H1 (cell line): ENCODE measurements at regions not wholly inside any gene's neighbourhood (a gene's known extent, or its start where the extent isn't known, plus 50 kb on each side); places are given as distances from the start of the nearest gene placed in this dataset.

Experiments
- CTCF ChIA-PET: fragments of 300-600 bp; sonication (Branson Sonifier 250); formaldehyde crosslinking; loops from one replicate; lab custom pipeline; 2021; ENCODE audit not compliant: partially characterized antibody; lab: Charles Lee
- POLR2A ChIA-PET: fragments of 300-600 bp; sonication (Branson Sonifier 250); formaldehyde crosslinking; loops from one replicate; lab custom pipeline; 2021; ENCODE audit warnings: inconsistent platforms; ENCODE audit not compliant: partially characterized antibody; lab: Charles Lee
- DNase-seq, 2 experiments: peaks; one replicate each; pipeline versions ENCODE4 v3.0.0 to v3.0.0-alpha.2; 2010 to 2022; ENCODE audit warnings: low spot score in 2 of 2, low read depth in 1 of 2, mixed read lengths in 1 of 2
- FAIRE-seq: peaks from 2 replicates; lab custom pipeline; 2011; peaks lifted over from hg19 to GRCh38; lab: Jason Lieb, UNC
- H2AFZ ChIP-seq: 2 replicates; pipeline ENCODE4 v1.8.1; 2012; ENCODE audit warnings: low read length, inconsistent platforms
- H2AK5ac ChIP-seq: 2 replicates; pipeline ENCODE4 v1.6.1; 2013; ENCODE audit warnings: low read depth, low read length
- H2BK120ac ChIP-seq: replicated peaks from 2 replicates; pipeline ENCODE3; 2013; ENCODE audit warnings: low read depth, low read length, inconsistent platforms
- H2BK12ac ChIP-seq: 2 replicates; pipeline ENCODE4 v1.6.1; 2013; ENCODE audit warnings: low read depth, low read length
- H2BK15ac ChIP-seq: 2 replicates; pipeline ENCODE4 v1.6.1; 2013; ENCODE audit warnings: low read length
- H2BK20ac ChIP-seq: 2 replicates; pipeline ENCODE4 v1.6.1; 2013; ENCODE audit warnings: low read length
- H2BK5ac ChIP-seq: 2 replicates; pipeline ENCODE4 v1.6.1; 2013; ENCODE audit warnings: low read depth, low read length
- H3K14ac ChIP-seq: 2 replicates; pipeline ENCODE4 v1.6.1; 2013; ENCODE audit warnings: inconsistent platforms; ENCODE audit not compliant: insufficient read length
- H3K18ac ChIP-seq: 2 replicates; pipeline ENCODE4 v1.6.1; 2013; ENCODE audit warnings: low read length; ENCODE audit errors: extremely low read depth
- H3K23ac ChIP-seq: 2 replicates; pipeline ENCODE4 v1.6.1; 2013; ENCODE audit warnings: inconsistent platforms; ENCODE audit not compliant: insufficient read length
- H3K23me2 ChIP-seq: 2 replicates; pipeline ENCODE4 v1.6.1; 2013; ENCODE audit warnings: low read depth, low read length
- H3K27ac ChIP-seq: 2 replicates; pipeline ENCODE4 v1.6.1; 2011; ENCODE audit warnings: low read depth, low read length, inconsistent platforms
- H3K27me3 ChIP-seq, 4 experiments: replicated peaks in 1 of 4; 1 replicate in 1 of 4; 2 replicates in 3 of 4; pipeline versions ENCODE4 v1.6.1 to v1.8.1; 2011 to 2013; ENCODE audit warnings: low read length in 3 of 4, mild to moderate bottlenecking in 3 of 4, inconsistent platforms in 2 of 4, mixed read lengths in 2 of 4, moderate library complexity in 1 of 4; ENCODE audit not compliant: control insufficient read depth in 3 of 4, insufficient read depth in 3 of 4; ENCODE audit errors: extremely low read depth in 1 of 4
- H3K36me3 ChIP-seq, 4 experiments: 2 replicates each; pipeline versions ENCODE4 v1.6.1 to v1.8.1; 2011 to 2013; ENCODE audit warnings: mild to moderate bottlenecking in 4 of 4, low read length in 3 of 4, moderate library complexity in 2 of 4, control low read depth in 1 of 4, inconsistent platforms in 1 of 4; ENCODE audit not compliant: insufficient read depth in 4 of 4, control insufficient read depth in 2 of 4
- H3K4ac ChIP-seq: replicated peaks from 2 replicates; pipeline ENCODE3; 2013; ENCODE audit warnings: low read length, low read depth, mixed read lengths, inconsistent platforms; ENCODE audit not compliant: insufficient read length
- H3K4me1 ChIP-seq, 4 experiments: replicated peaks in 1 of 4; 1 replicate in 1 of 4; 2 replicates in 3 of 4; pipeline versions ENCODE4 v1.6.1 to v1.8.1; 2011 to 2013; ENCODE audit warnings: low read length in 3 of 4, inconsistent platforms in 2 of 4, mixed read lengths in 1 of 4; ENCODE audit not compliant: insufficient read depth in 4 of 4, control insufficient read depth in 3 of 4
- H3K4me2 ChIP-seq, 2 experiments: 2 replicates each; pipeline versions ENCODE4 v1.6.1 to v1.8.1; 2011 to 2013; ENCODE audit warnings: low read depth in 2 of 2, low read length in 2 of 2, control low read depth in 1 of 2, inconsistent platforms in 1 of 2, mild to moderate bottlenecking in 1 of 2; ENCODE audit not compliant: insufficient read depth in 1 of 2
- H3K4me3 ChIP-seq, 4 experiments: fragments of 200-600, 300-600 bp in 1 of 4; sonication (generic), shearing (Covaris generic), sonication (Bioruptor Twin) in 1 of 4; 2 replicates each; pipeline versions ENCODE4 v1.5.1 to v1.8.1; 2011 to 2016; ENCODE audit warnings: low read length in 4 of 4, low read depth in 3 of 4, control low read depth in 2 of 4, inconsistent platforms in 2 of 4, mild to moderate bottlenecking in 2 of 4, mixed read lengths in 1 of 4, moderate library complexity in 1 of 4; ENCODE audit not compliant: insufficient read depth in 2 of 4; ENCODE audit errors: extremely low read depth in 1 of 4
- H3K56ac ChIP-seq: replicated peaks from 2 replicates; pipeline ENCODE3; 2013; ENCODE audit warnings: low read depth, mild to moderate bottlenecking, mixed read lengths, low read length, inconsistent platforms; ENCODE audit not compliant: insufficient read length
- H3K79me1 ChIP-seq: 2 replicates; pipeline ENCODE4 v1.6.1; 2013; ENCODE audit warnings: low read depth, low read length, control low read depth
- H3K79me2 ChIP-seq, 2 experiments: 2 replicates each; pipeline versions ENCODE4 v1.6.1 to v1.8.1; 2012 to 2013; ENCODE audit warnings: low read length in 2 of 2, mild to moderate bottlenecking in 2 of 2, inconsistent platforms in 1 of 2; ENCODE audit not compliant: insufficient read depth in 2 of 2, control insufficient read depth in 1 of 2
- H3K9ac ChIP-seq, 4 experiments: replicated peaks in 1 of 4; 1 replicate in 1 of 4; 2 replicates in 3 of 4; pipeline versions ENCODE4 v1.6.1 to v1.8.1; 2011 to 2013; ENCODE audit warnings: low read depth in 3 of 4, low read length in 3 of 4, control low read depth in 2 of 4, mild to moderate bottlenecking in 2 of 4, moderate library complexity in 2 of 4, inconsistent platforms in 1 of 4; ENCODE audit errors: extremely low read depth in 1 of 4
- H3K9me3 ChIP-seq, 2 experiments: 2 replicates each; pipeline versions ENCODE4 v1.6.1 to v1.8.1; 2012 to 2013; ENCODE audit warnings: mild to moderate bottlenecking in 2 of 2, moderate library complexity in 2 of 2, control low read depth in 1 of 2, inconsistent platforms in 1 of 2, low read depth in 1 of 2, low read length in 1 of 2, mixed read lengths in 1 of 2; ENCODE audit not compliant: insufficient read depth in 2 of 2
- H4K20me1 ChIP-seq, 2 experiments: replicated peaks in 1 of 2; 2 replicates each; pipeline versions ENCODE3 to v1.8.1; 2011 to 2013; ENCODE audit warnings: inconsistent platforms in 2 of 2, low read length in 2 of 2, mild to moderate bottlenecking in 1 of 2; ENCODE audit not compliant: insufficient read depth in 2 of 2, control insufficient read depth in 1 of 2
- H4K5ac ChIP-seq: 2 replicates; pipeline ENCODE4 v1.6.1; 2013; ENCODE audit warnings: low read length, low read depth, mixed read lengths, inconsistent platforms; ENCODE audit not compliant: insufficient read length
- H4K8ac ChIP-seq: 2 replicates; pipeline ENCODE4 v1.8.0; 2013; ENCODE audit warnings: mild to moderate bottlenecking, moderate library complexity, low read length, inconsistent platforms; ENCODE audit not compliant: insufficient read depth; ENCODE audit errors: extremely low read depth
- H4K91ac ChIP-seq: replicated peaks from 2 replicates; pipeline ENCODE3; 2013; ENCODE audit warnings: low read length, mixed read lengths, inconsistent platforms; ENCODE audit not compliant: insufficient read length
- CBX8 ChIP-seq: fragments of 300-800, 300-1000 bp; sonication (generic); IDR thresholded peaks from 2 replicates; pipeline ENCODE4 v1.7.1; 2016; ENCODE audit warnings: low read depth, low read length, borderline replicate concordance
- CEBPB ChIP-seq: IDR thresholded peaks from 2 replicates; pipeline ENCODE4 v1.6.1; 2012; ENCODE audit warnings: low read depth, low read length
- CHD1 ChIP-seq: IDR thresholded peaks from 2 replicates; pipeline ENCODE4 v1.6.1; 2012; ENCODE audit warnings: low read depth, low read length, improper control_type of control experiment
- HDAC2 ChIP-seq, 2 experiments: fragments of 300-600 bp in 1 of 2; sonication (generic) in 1 of 2; IDR thresholded peaks; 2 replicates each; pipeline ENCODE4 v1.6.1; 2011 to 2012; ENCODE audit warnings: low read depth in 2 of 2, low read length in 2 of 2, mild to moderate bottlenecking in 2 of 2, moderate library complexity in 2 of 2, borderline replicate concordance in 1 of 2, inconsistent platforms in 1 of 2
- JUN ChIP-seq: IDR thresholded peaks from 2 replicates; pipeline ENCODE4 v1.6.1; 2011; ENCODE audit warnings: low read depth, mild to moderate bottlenecking, improper control_type of control experiment, low read length
- NRF1 ChIP-seq: IDR thresholded peaks from 2 replicates; pipeline ENCODE4 v1.6.1; 2011; ENCODE audit warnings: mild to moderate bottlenecking, low read depth, low read length, improper control_type of control experiment
- PHF8 ChIP-seq: fragments of 200-600 bp; sonication (generic); conservative IDR thresholded peaks from 2 replicates; pipeline ENCODE4 v1.7.1; 2012; ENCODE audit warnings: low read depth, mild to moderate bottlenecking, inconsistent platforms, low read length, moderate library complexity
- POLR2A ChIP-seq, 2 experiments: IDR thresholded peaks; 1 replicate in 1 of 2; 2 replicates in 1 of 2; pipeline ENCODE4 v1.6.1; 2011; ENCODE audit warnings: low read depth in 2 of 2, low read length in 2 of 2, mild to moderate bottlenecking in 2 of 2; ENCODE audit errors: control extremely low read depth in 1 of 2
- POLR2AphosphoS5 ChIP-seq: IDR thresholded peaks from 2 replicates; pipeline ENCODE4 v1.6.1; 2011; ENCODE audit warnings: low read depth, low read length
- RBBP5 ChIP-seq: IDR thresholded peaks from 2 replicates; pipeline ENCODE4 v1.7.1; 2012; ENCODE audit warnings: low read depth, mild to moderate bottlenecking, inconsistent platforms, low read length, moderate library complexity, borderline replicate concordance
- RFX5 ChIP-seq: IDR thresholded peaks from 2 replicates; pipeline ENCODE4 v1.6.1; 2011; ENCODE audit warnings: low read depth, low read length, improper control_type of control experiment, borderline replicate concordance
- SIRT6 ChIP-seq: IDR thresholded peaks from one replicate; pipeline ENCODE4 v1.7.1; 2012; ENCODE audit warnings: low read length, inconsistent platforms
- SP2 ChIP-seq: IDR thresholded peaks from 2 replicates; pipeline ENCODE4 v1.6.1; 2012; ENCODE audit warnings: mild to moderate bottlenecking, low read length, inconsistent platforms
- TAF1 ChIP-seq: IDR thresholded peaks from 2 replicates; pipeline ENCODE4 v1.6.1; 2011; ENCODE audit warnings: mild to moderate bottlenecking, low read depth, low read length
- TEAD4 ChIP-seq: IDR thresholded peaks from 2 replicates; pipeline ENCODE4 v1.6.1; 2012; ENCODE audit warnings: low read depth, low read length, inconsistent platforms, mixed read lengths
- USF2 ChIP-seq: IDR thresholded peaks from 2 replicates; pipeline ENCODE4 v1.6.1; 2011; ENCODE audit warnings: low read length, improper control_type of control experiment
- WGBS, 2 experiments: shearing (Covaris generic) in 1 of 2; methylation state at CpG; one replicate each; pipeline versions ENCODE4 v1.1.6 to v1.1.7; 2013 to 2015; ENCODE audit warnings: low lambda C conversion rate in 2 of 2, mixed read lengths in 2 of 2, inconsistent platforms in 1 of 2, low coverage in 1 of 2, missing lambda C conversion rate in 1 of 2; ENCODE audit not compliant: insufficient replicate concordance in 2 of 2, insufficient coverage in 1 of 2, insufficient read length in 1 of 2; ENCODE audit errors: extremely low coverage in 1 of 2, missing lambda C conversion rate in 1 of 2; 5-methylcytosine and 5-hydroxymethylcytosine counted together

- Histone ChIP-seq H3K14ac (no peak overlapping the region), H3K23me2 (no peaks in the 10 kb centered on the region), H3K79me2 (no peaks in the 10 kb centered on the region), H2BK20ac (no peak overlapping the region), H3K56ac (no peak overlapping the region), H2BK12ac (no peak overlapping the region), H2BK5ac (no peak overlapping the region), H3K4ac (no peak overlapping the region), H3K18ac (no peak overlapping the region), H3K4me2 (no peak overlapping the region), H2BK15ac (no peak overlapping the region), H3K4me3 (no peak overlapping the region), H3K4me1 (no peaks in the 10 kb centered on the region), H3K36me3 (no peaks in the 10 kb centered on the region), H2AFZ (no peak overlapping the region), H4K20me1 (no peaks in the 10 kb centered on the region), H2BK120ac (no peak overlapping the region), H2AK5ac (no peak overlapping the region), H4K5ac (no peak overlapping the region), H4K91ac (no peak overlapping the region), H3K9me3 (no peaks in the 10 kb centered on the region), H3K79me1 (no peaks in the 10 kb centered on the region), H3K27ac (no peak overlapping the region), H4K8ac (no peak overlapping the region), H3K23ac (no peak overlapping the region), H3K9ac (no peak overlapping the region), H3K27me3 (no peaks in the 10 kb centered on the region)
- FAIRE-seq = no peak
- WGBS, 2 experiments = 100% methylated on average over 1 of the region's 1 CpG; no CpG with 5 or more reads in 1 of the 2 experiments
- POLR2A ChIA-PET = no interaction called here
- CTCF ChIA-PET = no interaction called here
- no peak for DNase-seq
- no peak for TF ChIP-seq SIRT6
- TF ChIP-seq RFX5 = no peak
- no peak for TF ChIP-seq PHF8
- TF ChIP-seq TAF1 = no peak
- no peak for TF ChIP-seq JUN
- no peak for TF ChIP-seq HDAC2 (IDR thresholded peaks at IDR 0.05; ENCODE audit: borderline replicate concordance in 1 of 2, low read depth in 2 of 2, low read length in 2 of 2)
- TF ChIP-seq POLR2A (IDR thresholded peaks at IDR 0.05; ENCODE audit: control extremely low read depth in 1 of 2, low read depth in 2 of 2, low read length in 2 of 2) = no peak
- TF ChIP-seq SP2 = no peak
- TF ChIP-seq TEAD4 = no peak
- TF ChIP-seq CBX8 = no peak
- TF ChIP-seq CHD1 = no peak
- no peak for TF ChIP-seq USF2
- TF ChIP-seq RBBP5 = no peak
- no peak for TF ChIP-seq CEBPB
- TF ChIP-seq NRF1 = no peak
- TF ChIP-seq POLR2AphosphoS5 = no peak
Measured at GRCh38 chr11:25537393-25537792, 794.5 kb upstream of the ANO3 start.
